ENCODE measurements at regions not wholly inside any gene's neighbourhood (a gene's known extent, or its start where the extent isn't known, plus 50 kb on each side); places are given as distances from the start of the nearest gene placed in this dataset.

GRCh38 chr6:113635222-113635986 lies 221.7 kb upstream of the MARCKS start:
- H3K27ac Mint-ChIP-seq = no peak overlapping the region
- Histone ChIP-seq H3K27me3 (replicated peaks in 1 of 2; ENCODE audit: control insufficient read depth in 2 of 2, extremely low read depth in 1 of 2, insufficient read depth in 2 of 2, low read length in 1 of 2) (no peaks in the 10 kb centered on the region), H3K9me3 (no peaks in the 10 kb centered on the region), H3K4me3 (ENCODE audit: control insufficient read depth in 1 of 2, extremely low read depth in 1 of 2, low read length in 1 of 2) (no peak overlapping the region), H3K4me1 (ENCODE audit: control insufficient read depth in 1 of 2, extremely low read depth in 1 of 2, insufficient read depth in 2 of 2, low read length in 2 of 2) (peaks cover 2 to 5% of the 10 kb centered on the region in 2 experiments), H3K27ac (ENCODE audit: low read length) (no peak overlapping the region), H3K36me3 (ENCODE audit: control insufficient read depth in 2 of 2, extremely low read depth in 1 of 2, insufficient read depth in 1 of 2, low read length in 1 of 2) (no peaks in the 10 kb centered on the region)
- H3K4me3 Mint-ChIP-seq = no peak overlapping the region
- WGBS (ENCODE audit: insufficient coverage) = no CpG with 5 or more reads among the region's 1 CpG
- CTCF ChIA-PET = no interaction called here
- peaks cover 5 to 21% (median 13%) of the 10 kb centered on the region in 3 donors for H3K4me1 Mint-ChIP-seq
- DNase-seq = no peak
- H3K27me3 Mint-ChIP-seq = peaks cover 2 to 6% of the 10 kb centered on the region in 2 donors
- POLR2A ChIA-PET = no interaction called here
- no peaks in the 10 kb centered on the region for H3K9me3 Mint-ChIP-seq
- ATAC-seq (replicated peaks in 1 of 4) = no peak
- H3K36me3 Mint-ChIP-seq = no peaks in the 10 kb centered on the region

- POLR2A ChIA-PET = no interaction called here
- Histone ChIP-seq H3K4me1 (ENCODE audit: control insufficient read depth in 1 of 2, extremely low read depth in 1 of 2, insufficient read depth in 2 of 2, low read length in 2 of 2) (no peaks in the 10 kb centered on the region), H3K27me3 (replicated peaks in 1 of 2; ENCODE audit: control insufficient read depth in 2 of 2, extremely low read depth in 1 of 2, insufficient read depth in 2 of 2, low read length in 1 of 2) (no peaks in the 10 kb centered on the region), H3K4me3 (ENCODE audit: control insufficient read depth in 1 of 2, extremely low read depth in 1 of 2, low read length in 1 of 2) (no peak overlapping the region), H3K9me3 (no peaks in the 10 kb centered on the region), H3K27ac (ENCODE audit: low read length) (no peak overlapping the region), H3K36me3 (ENCODE audit: control insufficient read depth in 2 of 2, extremely low read depth in 1 of 2, insufficient read depth in 1 of 2, low read length in 1 of 2) (no peaks in the 10 kb centered on the region)
- CTCF ChIA-PET = no interaction called here
- H3K4me1 Mint-ChIP-seq = peaks cover 0 to 14% (median 7%) of the 10 kb centered on the region in 3 donors
- no peak overlapping the region for H3K27ac Mint-ChIP-seq
- DNase-seq (no peak), ATAC-seq (replicated peaks in 1 of 4) (no peak)
- WGBS (ENCODE audit: insufficient coverage) = no CpG with 5 or more reads among the region's 1 CpG
- H3K36me3 Mint-ChIP-seq = no peaks in the 10 kb centered on the region
- H3K9me3 Mint-ChIP-seq = no peaks in the 10 kb centered on the region
- H3K4me3 Mint-ChIP-seq = no peak overlapping the region
- peaks cover 2 to 6% of the 10 kb centered on the region in 2 donors for H3K27me3 Mint-ChIP-seq
Measured at GRCh38 chr6:113636357-113636824, 220.8 kb upstream of the MARCKS start.

GRCh38 chr6:113640051-113640450 lies 217.1 kb upstream of the MARCKS start:
- H3K9me3 ChIP-seq = no peaks in the 10 kb centered on the region
- Mint-ChIP-seq H3K9me3 (no peaks in the 10 kb centered on the region), H3K27ac (no peak overlapping the region), H3K27me3 (peaks cover 2 to 3% of the 10 kb centered on the region in 2 donors), H3K4me1 (peaks cover 0 to 1% (median 0%) of the 10 kb centered on the region in 3 donors), H3K4me3 (no peak overlapping the region), H3K36me3 (no peaks in the 10 kb centered on the region)
- ChIA-PET CTCF (no interaction called here), POLR2A (no interaction called here)
- H3K4me3 ChIP-seq (ENCODE audit: control insufficient read depth in 1 of 2, extremely low read depth in 1 of 2, low read length in 1 of 2) = no peak overlapping the region
- H3K27ac ChIP-seq (ENCODE audit: low read length) = no peak overlapping the region
- no peaks in the 10 kb centered on the region for H3K36me3 ChIP-seq (ENCODE audit: control insufficient read depth in 2 of 2, extremely low read depth in 1 of 2, insufficient read depth in 1 of 2, low read length in 1 of 2)
- H3K27me3 ChIP-seq (replicated peaks in 1 of 2; ENCODE audit: control insufficient read depth in 2 of 2, extremely low read depth in 1 of 2, insufficient read depth in 2 of 2, low read length in 1 of 2) = no peaks in the 10 kb centered on the region
- no peaks in the 10 kb centered on the region for H3K4me1 ChIP-seq (ENCODE audit: control insufficient read depth in 1 of 2, extremely low read depth in 1 of 2, insufficient read depth in 2 of 2, low read length in 2 of 2)
- ATAC-seq (replicated peaks in 1 of 4) = no peak
- no peak for DNase-seq

GRCh38 chr6:113642001-113642713 lies 215.0 kb upstream of the MARCKS start:
- ATAC-seq (replicated peaks in 1 of 4) (no peak), DNase-seq (no peak)
- no CpG with 5 or more reads among the region's 7 CpGs for WGBS (ENCODE audit: insufficient coverage)
- Mint-ChIP-seq H3K27me3 (peaks cover 2 to 3% of the 10 kb centered on the region in 2 donors), H3K36me3 (no peaks in the 10 kb centered on the region), H3K27ac (no peak overlapping the region), H3K4me1 (no peaks in the 10 kb centered on the region), H3K4me3 (no peak overlapping the region), H3K9me3 (no peaks in the 10 kb centered on the region)
- no peaks in the 10 kb centered on the region for H3K27me3 ChIP-seq (replicated peaks in 1 of 2; ENCODE audit: control insufficient read depth in 2 of 2, extremely low read depth in 1 of 2, insufficient read depth in 2 of 2, low read length in 1 of 2)
- no peaks in the 10 kb centered on the region for H3K9me3 ChIP-seq
- H3K4me3 ChIP-seq (ENCODE audit: control insufficient read depth in 1 of 2, extremely low read depth in 1 of 2, low read length in 1 of 2) = no peak overlapping the region
- no peak overlapping the region for H3K27ac ChIP-seq (ENCODE audit: low read length)
- no peaks in the 10 kb centered on the region for H3K36me3 ChIP-seq (ENCODE audit: control insufficient read depth in 2 of 2, extremely low read depth in 1 of 2, insufficient read depth in 1 of 2, low read length in 1 of 2)
- CTCF ChIA-PET = interaction anchor here (0.6 to 1.0 kb wide), 4 partner anchors 13 to 148 kb away, joined by 3 to 4 read pairs (median 3); no protein-coding TSS in a partner anchor
- H3K4me1 ChIP-seq (ENCODE audit: control insufficient read depth in 1 of 2, extremely low read depth in 1 of 2, insufficient read depth in 2 of 2, low read length in 2 of 2) = no peaks in the 10 kb centered on the region
- POLR2A ChIA-PET = no interaction called here

- Mint-ChIP-seq H3K9me3 (no peaks in the 10 kb centered on the region), H3K36me3 (no peaks in the 10 kb centered on the region), H3K4me3 (no peak overlapping the region), H3K27ac (no peak overlapping the region), H3K27me3 (peaks cover 2 to 3% of the 10 kb centered on the region in 2 donors), H3K4me1 (no peaks in the 10 kb centered on the region)
- no CpG with 5 or more reads among the region's 2 CpGs for WGBS (ENCODE audit: insufficient coverage)
- H3K27me3 ChIP-seq (replicated peaks in 1 of 2; ENCODE audit: control insufficient read depth in 2 of 2, extremely low read depth in 1 of 2, insufficient read depth in 2 of 2, low read length in 1 of 2) = no peaks in the 10 kb centered on the region
- no peaks in the 10 kb centered on the region for H3K36me3 ChIP-seq (ENCODE audit: control insufficient read depth in 2 of 2, extremely low read depth in 1 of 2, insufficient read depth in 1 of 2, low read length in 1 of 2)
- no peak overlapping the region for H3K4me3 ChIP-seq (ENCODE audit: control insufficient read depth in 1 of 2, extremely low read depth in 1 of 2, low read length in 1 of 2)
- H3K27ac ChIP-seq (ENCODE audit: low read length) = no peak overlapping the region
- CTCF ChIA-PET = interaction anchor here (0.6 to 1.0 kb wide), 3 partner anchors 13 to 148 kb away, joined by 3 to 7 read pairs (median 3); no protein-coding TSS in a partner anchor
- ATAC-seq (replicated peaks in 1 of 4) = no peak
- DNase-seq = no peak
- POLR2A ChIA-PET = no interaction called here
- H3K4me1 ChIP-seq (ENCODE audit: control insufficient read depth in 1 of 2, extremely low read depth in 1 of 2, insufficient read depth in 2 of 2, low read length in 2 of 2) = no peaks in the 10 kb centered on the region
- H3K9me3 ChIP-seq = no peaks in the 10 kb centered on the region
Measured at GRCh38 chr6:113642714-113643406, 214.3 kb upstream of the MARCKS start.

- ATAC-seq (replicated peaks in 1 of 4) = no peak
- no CpG with 5 or more reads among the region's 2 CpGs for WGBS (ENCODE audit: insufficient coverage)
- H3K4me3 ChIP-seq (ENCODE audit: control insufficient read depth in 1 of 2, extremely low read depth in 1 of 2, low read length in 1 of 2) = no peak overlapping the region
Measured at GRCh38 chr6:113643407-113643770, 213.8 kb upstream of the MARCKS start.

More at GRCh38 chr6:113643407-113643770, 213.8 kb upstream of the MARCKS start:
- Histone ChIP-seq H3K9me3 (no peaks in the 10 kb centered on the region), H3K27me3 (replicated peaks in 1 of 2; ENCODE audit: control insufficient read depth in 2 of 2, extremely low read depth in 1 of 2, insufficient read depth in 2 of 2, low read length in 1 of 2) (no peaks in the 10 kb centered on the region), H3K4me1 (ENCODE audit: control insufficient read depth in 1 of 2, extremely low read depth in 1 of 2, insufficient read depth in 2 of 2, low read length in 2 of 2) (no peaks in the 10 kb centered on the region), H3K36me3 (ENCODE audit: control insufficient read depth in 2 of 2, extremely low read depth in 1 of 2, insufficient read depth in 1 of 2, low read length in 1 of 2) (no peaks in the 10 kb centered on the region), H3K27ac (ENCODE audit: low read length) (no peak overlapping the region)
- H3K27ac Mint-ChIP-seq = no peak overlapping the region
- no peak overlapping the region for H3K4me3 Mint-ChIP-seq
- H3K4me1 Mint-ChIP-seq = no peaks in the 10 kb centered on the region
- H3K36me3 Mint-ChIP-seq = no peaks in the 10 kb centered on the region
- no peak for DNase-seq
- H3K9me3 Mint-ChIP-seq = no peaks in the 10 kb centered on the region
- peaks cover 2 to 3% of the 10 kb centered on the region in 2 donors for H3K27me3 Mint-ChIP-seq
- ChIA-PET POLR2A (no interaction called here), CTCF (interaction anchor here in 1 of 2 donors (0.6 to 1.0 kb wide), 2 partner anchors 12 to 51 kb away, joined by 3 to 7 read pairs; no protein-coding TSS in a partner anchor)
